Uterus (tissue), 2 donors: ENCODE measurements at regions not wholly inside any gene's neighbourhood (a gene's known extent, or its start where the extent isn't known, plus 50 kb on each side); places are given as distances from the start of the nearest gene placed in this dataset.

ENCODE experiments used
- POLR2A ChIP-seq, 2 donors: fragments of 450-650 bp; IDR thresholded peaks; one replicate each; pipeline ENCODE4 v1.6.1; 2016; ENCODE audit warnings: antibody characterized with exemption in 2 of 2, mild to moderate bottlenecking in 1 of 2, moderate library complexity in 1 of 2
- TF ChIP-seq, protein P1 (sequence below), 4 experiments: fragments of 200-600 bp in 2 of 4; fragments of 450-650 bp in 2 of 4; sonication (generic) in 2 of 4; IDR thresholded peaks; one replicate each; pipeline ENCODE4 v1.5.1; 2016 to 2019; ENCODE audit warnings: antibody characterized with exemption in 4 of 4, mild to moderate bottlenecking in 2 of 4, moderate library complexity in 1 of 4

DNA sequence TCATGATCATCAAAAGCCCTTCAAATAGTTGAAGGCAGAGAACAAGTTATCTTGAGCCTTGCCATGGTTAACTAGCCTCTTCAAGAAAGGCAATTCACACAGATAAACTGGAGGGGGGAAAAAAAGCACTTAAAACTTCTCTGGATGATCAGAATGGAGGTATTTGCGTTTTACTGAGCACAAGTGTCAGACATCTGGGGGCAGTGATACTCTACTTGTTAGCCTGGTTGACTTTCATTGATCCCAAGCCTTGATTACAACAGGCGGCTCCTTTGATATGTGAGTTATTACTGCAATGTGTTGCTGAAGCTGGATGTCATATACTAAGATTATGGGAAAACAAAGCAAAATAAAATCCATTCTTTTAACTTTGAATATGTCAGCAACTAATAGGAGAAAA, 155.0 kb upstream of the HS3ST3A1 start:
- TF ChIP-seq, protein P1, sequence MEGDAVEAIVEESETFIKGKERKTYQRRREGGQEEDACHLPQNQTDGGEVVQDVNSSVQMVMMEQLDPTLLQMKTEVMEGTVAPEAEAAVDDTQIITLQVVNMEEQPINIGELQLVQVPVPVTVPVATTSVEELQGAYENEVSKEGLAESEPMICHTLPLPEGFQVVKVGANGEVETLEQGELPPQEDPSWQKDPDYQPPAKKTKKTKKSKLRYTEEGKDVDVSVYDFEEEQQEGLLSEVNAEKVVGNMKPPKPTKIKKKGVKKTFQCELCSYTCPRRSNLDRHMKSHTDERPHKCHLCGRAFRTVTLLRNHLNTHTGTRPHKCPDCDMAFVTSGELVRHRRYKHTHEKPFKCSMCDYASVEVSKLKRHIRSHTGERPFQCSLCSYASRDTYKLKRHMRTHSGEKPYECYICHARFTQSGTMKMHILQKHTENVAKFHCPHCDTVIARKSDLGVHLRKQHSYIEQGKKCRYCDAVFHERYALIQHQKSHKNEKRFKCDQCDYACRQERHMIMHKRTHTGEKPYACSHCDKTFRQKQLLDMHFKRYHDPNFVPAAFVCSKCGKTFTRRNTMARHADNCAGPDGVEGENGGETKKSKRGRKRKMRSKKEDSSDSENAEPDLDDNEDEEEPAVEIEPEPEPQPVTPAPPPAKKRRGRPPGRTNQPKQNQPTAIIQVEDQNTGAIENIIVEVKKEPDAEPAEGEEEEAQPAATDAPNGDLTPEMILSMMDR (IDR thresholded peaks at IDR 0.05) = no peak
- TF ChIP-seq POLR2A (IDR thresholded peaks at IDR 0.05) = no peak
